CD8-positive, alpha-beta memory T cell (primary cell): ENCODE measurements at regions not wholly inside any gene's neighbourhood (a gene's known extent, or its start where the extent isn't known, plus 50 kb on each side); places are given as distances from the start of the nearest gene placed in this dataset.

Experiments
- CTCF ChIA-PET: fragments of 350-600 bp; sonication (Branson Sonifier 250); formaldehyde crosslinking; loops from one replicate; lab custom pipeline; 2021; ENCODE audit warnings: antibody characterized with exemption; lab: Charles Lee
- POLR2A ChIA-PET: fragments of 350-600 bp; sonication (Branson Sonifier 250); formaldehyde crosslinking; loops from one replicate; lab custom pipeline; 2021; ENCODE audit warnings: antibody characterized with exemption; lab: Charles Lee
- DNase-seq, 5 donors: peaks; one replicate each; pipeline versions ENCODE4 v3.0.0 to v3.0.0-alpha.2; 2020 to 2022; ENCODE audit warnings: mixed read lengths in 1 of 5
- H3K27ac ChIP-seq: one replicate; pipeline ENCODE4 v1.7.0; 2013; ENCODE audit warnings: low read depth, mild to moderate bottlenecking, low read length, moderate library complexity
- H3K27me3 ChIP-seq: 2 replicates; pipeline ENCODE4 v1.7.0; 2013; ENCODE audit warnings: low read length, mild to moderate bottlenecking; ENCODE audit not compliant: insufficient read depth, poor library complexity, severe bottlenecking
- H3K36me3 ChIP-seq: 2 replicates; pipeline ENCODE4 v1.7.0; 2013; ENCODE audit warnings: mild to moderate bottlenecking, low read length, moderate library complexity; ENCODE audit not compliant: insufficient read depth
- H3K4me1 ChIP-seq: 2 replicates; pipeline ENCODE4 v1.7.0; 2013; ENCODE audit warnings: mild to moderate bottlenecking, low read length, moderate library complexity; ENCODE audit not compliant: insufficient read depth
- H3K4me3 ChIP-seq: 2 replicates; pipeline ENCODE4 v1.7.0; 2013; ENCODE audit warnings: mild to moderate bottlenecking, low read length
- H3K9me3 ChIP-seq: 2 replicates; pipeline ENCODE4 v1.7.0; 2013; ENCODE audit warnings: mild to moderate bottlenecking, low read length
- H3K27ac Mint-ChIP-seq, 8 donors: one replicate each; pipeline ENCODE4 v1.8.0; 2020 to 2021; ENCODE audit warnings: mixed read lengths in 8 of 8, mild to moderate bottlenecking in 6 of 8, inconsistent platforms in 3 of 8, moderate library complexity in 3 of 8
- H3K27me3 Mint-ChIP-seq, 2 donors: one replicate each; pipeline ENCODE4 v1.8.0; 2020 to 2021; ENCODE audit warnings: mixed read lengths in 2 of 2, mild to moderate bottlenecking in 1 of 2, moderate library complexity in 1 of 2
- H3K36me3 Mint-ChIP-seq, 3 donors: one replicate each; pipeline ENCODE4 v1.8.0; 2020 to 2021; ENCODE audit warnings: mixed read lengths in 3 of 3, inconsistent platforms in 1 of 3, mild to moderate bottlenecking in 1 of 3
- H3K4me1 Mint-ChIP-seq, 3 donors: one replicate each; pipeline ENCODE4 v1.8.0; 2020 to 2021; ENCODE audit warnings: mixed read lengths in 3 of 3, inconsistent platforms in 1 of 3, mild to moderate bottlenecking in 1 of 3
- H3K4me3 Mint-ChIP-seq, 7 donors: one replicate each; pipeline ENCODE4 v1.8.0; 2020 to 2021; ENCODE audit warnings: mixed read lengths in 7 of 7, mild to moderate bottlenecking in 6 of 7, moderate library complexity in 4 of 7, inconsistent platforms in 2 of 7
- H3K9me3 Mint-ChIP-seq, 5 donors: one replicate each; pipeline ENCODE4 v1.8.0; 2020 to 2022; ENCODE audit warnings: mixed read lengths in 5 of 5, mild to moderate bottlenecking in 3 of 5, moderate library complexity in 2 of 5, inconsistent platforms in 1 of 5

DNA sequence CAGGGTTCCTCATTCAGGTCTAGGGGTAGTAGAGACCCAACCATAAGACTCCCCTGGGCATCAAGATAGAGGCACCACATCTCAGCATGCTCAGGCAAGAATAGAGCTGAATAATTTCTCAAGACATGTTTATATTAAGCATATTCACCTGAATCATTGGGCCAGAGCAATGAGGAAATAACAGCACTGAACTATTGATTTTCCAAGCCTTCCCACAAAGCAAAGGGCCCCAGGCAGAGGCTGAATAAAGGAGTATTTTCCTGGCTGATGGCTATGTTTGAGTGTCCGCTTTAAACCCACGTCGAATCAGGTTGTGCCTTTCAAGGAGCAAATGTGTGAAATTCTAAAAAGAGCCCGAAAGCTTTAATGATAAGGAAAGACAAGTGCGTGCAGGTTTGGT is 129.2 kb downstream of the HSD17B3 start:
- no peak overlapping the region for H3K4me3 Mint-ChIP-seq
- no peaks in the 10 kb centered on the region for H3K27me3 ChIP-seq
- no peaks in the 10 kb centered on the region for H3K36me3 ChIP-seq
- no peak overlapping the region for H3K27ac ChIP-seq
- no peak for DNase-seq
- no peaks in the 10 kb centered on the region for H3K4me1 Mint-ChIP-seq
- no peaks in the 10 kb centered on the region for H3K9me3 ChIP-seq
- POLR2A ChIA-PET, result no interaction called here
- H3K27ac Mint-ChIP-seq, result no peak overlapping the region
- no peaks in the 10 kb centered on the region for H3K9me3 Mint-ChIP-seq
- CTCF ChIA-PET, result no interaction called here
- H3K4me3 ChIP-seq, result no peak overlapping the region
- H3K36me3 Mint-ChIP-seq, result no peaks in the 10 kb centered on the region
- peaks cover 17 to 43% of the 10 kb centered on the region in 2 donors for H3K27me3 Mint-ChIP-seq
- H3K4me1 ChIP-seq, result no peaks in the 10 kb centered on the region

DNA sequence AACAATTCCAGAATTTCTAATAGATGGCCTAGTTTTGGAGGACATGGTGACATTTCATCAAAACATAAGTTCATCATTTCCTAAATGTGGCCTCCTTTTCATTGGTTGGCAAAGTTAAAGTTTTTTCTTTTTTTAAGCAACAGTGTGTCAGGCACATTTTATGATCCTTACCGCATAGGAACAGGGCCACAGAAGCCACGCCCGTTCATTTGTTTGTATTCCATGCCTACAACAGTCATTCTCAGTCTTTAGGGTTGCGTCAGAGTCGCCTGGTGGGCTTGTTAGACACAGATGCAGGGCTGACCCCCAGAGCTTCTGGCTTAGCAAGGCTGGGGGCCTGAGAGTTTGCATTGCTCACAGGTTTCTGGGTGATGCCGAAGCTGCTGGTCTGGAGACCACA is 130.2 kb downstream of the HSD17B3 start:
- H3K4me3 Mint-ChIP-seq, result no peak overlapping the region
- H3K36me3 ChIP-seq, result no peaks in the 10 kb centered on the region
- ChIA-PET POLR2A (no interaction called here), CTCF (no interaction called here)
- no peaks in the 10 kb centered on the region for H3K36me3 Mint-ChIP-seq
- H3K27ac ChIP-seq, result no peak overlapping the region
- H3K9me3 Mint-ChIP-seq, result no peaks in the 10 kb centered on the region
- H3K4me1 ChIP-seq, result no peaks in the 10 kb centered on the region
- H3K27me3 Mint-ChIP-seq, result peaks cover 12 to 38% of the 10 kb centered on the region in 2 donors
- H3K27me3 ChIP-seq, result no peaks in the 10 kb centered on the region
- H3K4me3 ChIP-seq, result no peak overlapping the region
- no peaks in the 10 kb centered on the region for H3K9me3 ChIP-seq
- H3K27ac Mint-ChIP-seq, result no peak overlapping the region
- no peak for DNase-seq
- no peaks in the 10 kb centered on the region for H3K4me1 Mint-ChIP-seq

DNA sequence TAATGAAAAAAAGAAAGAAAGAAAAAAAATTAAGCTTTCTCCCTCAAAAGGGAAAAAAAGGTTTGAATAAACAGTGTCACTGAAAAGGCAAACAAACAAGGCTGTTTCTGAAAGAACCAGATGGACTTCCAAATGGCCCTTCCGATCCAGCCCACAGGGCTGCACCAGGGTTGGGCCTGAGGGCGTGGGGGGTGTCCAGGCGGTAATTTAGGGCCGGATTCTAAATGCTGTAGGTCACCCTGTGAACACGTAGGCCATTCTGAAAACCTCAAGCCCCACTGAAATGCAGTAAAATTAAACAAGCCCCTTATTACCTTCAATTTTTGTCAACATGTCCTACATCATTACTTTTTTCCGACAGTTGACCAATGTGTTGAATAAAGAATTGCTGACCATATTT is 132.1 kb downstream of the HSD17B3 start:
- Mint-ChIP-seq H3K9me3 (no peaks in the 10 kb centered on the region), H3K27me3 (peaks cover 10 to 28% of the 10 kb centered on the region in 2 donors), H3K4me1 (no peaks in the 10 kb centered on the region), H3K27ac (no peak overlapping the region), H3K36me3 (no peaks in the 10 kb centered on the region), H3K4me3 (no peak overlapping the region)
- Histone ChIP-seq H3K27ac (no peak overlapping the region), H3K4me3 (no peak overlapping the region), H3K4me1 (no peaks in the 10 kb centered on the region), H3K27me3 (no peaks in the 10 kb centered on the region), H3K9me3 (no peaks in the 10 kb centered on the region), H3K36me3 (no peaks in the 10 kb centered on the region)
- CTCF ChIA-PET, result no interaction called here
- no peak for DNase-seq
- POLR2A ChIA-PET, result no interaction called here

DNA sequence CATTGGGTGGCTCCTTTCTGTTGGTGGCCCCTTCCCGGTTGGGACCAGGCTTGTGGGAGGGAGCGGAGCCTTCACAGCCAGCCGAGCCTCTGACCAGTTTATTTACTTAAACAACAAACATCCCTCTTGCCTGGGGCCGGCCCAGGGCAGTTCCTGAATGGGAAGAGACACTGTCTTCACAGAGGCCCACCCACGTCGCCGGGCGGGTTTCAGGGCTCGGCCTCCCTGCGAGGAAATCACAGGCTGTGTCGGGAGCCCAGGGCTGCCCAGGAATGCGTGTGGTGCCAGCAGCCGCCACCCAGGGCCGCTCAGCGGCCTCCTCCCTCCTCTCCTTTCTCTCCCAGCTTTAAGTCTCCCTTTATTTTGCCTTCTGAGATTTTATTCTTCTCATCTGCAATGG is 132.5 kb downstream of the HSD17B3 start:
- Mint-ChIP-seq H3K4me3 (no peak overlapping the region), H3K27me3 (peaks cover 10 to 28% of the 10 kb centered on the region in 2 donors), H3K4me1 (no peaks in the 10 kb centered on the region), H3K36me3 (no peaks in the 10 kb centered on the region), H3K9me3 (no peaks in the 10 kb centered on the region), H3K27ac (no peak overlapping the region)
- Histone ChIP-seq H3K27ac (no peak overlapping the region), H3K4me1 (no peaks in the 10 kb centered on the region), H3K9me3 (no peaks in the 10 kb centered on the region), H3K36me3 (no peaks in the 10 kb centered on the region), H3K27me3 (no peaks in the 10 kb centered on the region), H3K4me3 (no peak overlapping the region)
- DNase-seq, result no peak
- ChIA-PET POLR2A (no interaction called here), CTCF (no interaction called here)

DNA sequence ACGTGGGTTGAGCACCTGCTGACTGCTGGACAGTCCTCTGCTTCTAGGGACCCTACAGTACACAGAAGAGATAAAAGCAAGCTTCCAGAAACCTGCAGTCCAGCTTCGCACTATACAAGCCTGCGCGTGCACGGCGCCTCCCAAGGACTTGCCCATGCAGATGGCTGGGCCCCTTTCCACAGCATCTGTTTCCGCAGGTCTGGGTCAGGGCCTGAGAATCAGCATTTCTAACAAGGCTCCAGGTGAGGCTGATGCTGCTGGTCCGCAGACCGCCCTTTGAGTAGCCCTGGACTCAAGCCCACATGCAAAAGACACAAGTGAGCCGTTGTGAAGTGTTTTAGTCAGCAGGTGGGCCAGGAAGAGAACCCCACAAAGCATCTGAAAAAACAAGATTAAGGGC is 133.1 kb downstream of the HSD17B3 start:
- Mint-ChIP-seq H3K27me3 (peaks cover 12 to 28% of the 10 kb centered on the region in 2 donors), H3K27ac (no peak overlapping the region), H3K36me3 (no peaks in the 10 kb centered on the region), H3K4me3 (no peak overlapping the region), H3K4me1 (no peaks in the 10 kb centered on the region), H3K9me3 (no peaks in the 10 kb centered on the region)
- Histone ChIP-seq H3K9me3 (no peaks in the 10 kb centered on the region), H3K4me3 (no peak overlapping the region), H3K27ac (no peak overlapping the region), H3K27me3 (no peaks in the 10 kb centered on the region), H3K4me1 (no peaks in the 10 kb centered on the region), H3K36me3 (no peaks in the 10 kb centered on the region)
- ChIA-PET CTCF (no interaction called here), POLR2A (no interaction called here)
- DNase-seq, result no peak

DNA sequence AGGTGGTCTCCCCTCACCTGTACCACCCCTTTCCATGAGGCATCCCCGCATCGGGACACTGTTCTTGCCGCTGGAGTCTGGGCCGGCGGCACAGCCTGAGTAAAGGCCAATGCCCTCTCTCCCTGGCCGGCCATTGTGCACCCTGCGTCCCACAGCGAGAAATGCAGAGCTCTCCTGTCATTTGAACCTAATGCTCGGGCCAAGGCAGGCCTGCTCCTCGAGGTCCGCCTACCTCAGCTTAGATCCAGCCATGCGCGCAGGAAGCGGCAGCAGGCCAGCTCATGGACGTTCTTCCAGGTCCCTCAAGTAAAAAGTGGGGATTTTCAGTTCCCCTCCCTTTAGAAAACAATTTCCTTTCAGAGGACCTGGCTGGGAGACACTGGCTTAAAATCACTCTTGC is 135.0 kb downstream of the HSD17B3 start:
- Mint-ChIP-seq H3K27me3 (peaks cover 14 to 24% of the 10 kb centered on the region in 2 donors), H3K4me3 (no peak overlapping the region), H3K4me1 (no peaks in the 10 kb centered on the region), H3K9me3 (no peaks in the 10 kb centered on the region), H3K27ac (no peak overlapping the region), H3K36me3 (no peaks in the 10 kb centered on the region)
- Histone ChIP-seq H3K4me3 (no peak overlapping the region), H3K4me1 (no peaks in the 10 kb centered on the region), H3K9me3 (no peaks in the 10 kb centered on the region), H3K27ac (no peak overlapping the region), H3K27me3 (no peaks in the 10 kb centered on the region), H3K36me3 (no peaks in the 10 kb centered on the region)
- no peak for DNase-seq
- ChIA-PET POLR2A (no interaction called here), CTCF (no interaction called here)

DNA sequence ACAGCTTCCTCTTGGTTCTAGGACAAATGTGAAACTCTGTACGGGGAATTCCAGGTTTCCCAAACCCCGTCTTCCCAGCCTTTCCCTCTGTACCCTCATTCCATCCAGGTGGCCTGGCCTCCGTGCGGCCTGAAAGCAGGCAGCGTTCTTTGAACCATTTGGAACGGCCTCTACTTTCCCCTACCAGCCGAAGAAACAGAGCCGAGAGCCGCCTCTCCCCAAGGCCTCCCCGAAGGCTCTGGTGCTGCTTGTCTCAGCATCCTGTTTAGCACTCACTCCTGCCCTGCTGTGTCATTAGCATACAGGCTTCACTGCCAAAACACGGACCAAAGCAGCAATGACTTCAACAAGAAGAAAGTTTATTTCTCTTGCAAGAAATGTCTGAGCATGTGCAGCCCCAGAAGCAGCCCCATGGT is 137.7 kb downstream of the HSD17B3 start:
- H3K4me3 Mint-ChIP-seq, result no peak overlapping the region
- ChIA-PET CTCF (no interaction called here), POLR2A (no interaction called here)
- Histone ChIP-seq H3K9me3 (no peaks in the 10 kb centered on the region), H3K4me3 (no peak overlapping the region), H3K27me3 (no peaks in the 10 kb centered on the region), H3K36me3 (no peaks in the 10 kb centered on the region), H3K4me1 (no peaks in the 10 kb centered on the region), H3K27ac (no peak overlapping the region)
- H3K9me3 Mint-ChIP-seq, result no peaks in the 10 kb centered on the region
- no peaks in the 10 kb centered on the region for H3K36me3 Mint-ChIP-seq
- DNase-seq, result no peak
- H3K4me1 Mint-ChIP-seq, result peaks cover 0 to 4% (median 2%) of the 10 kb centered on the region in 3 donors
- peaks cover 9 to 12% of the 10 kb centered on the region in 2 donors for H3K27me3 Mint-ChIP-seq
- no peak overlapping the region for H3K27ac Mint-ChIP-seq

DNA sequence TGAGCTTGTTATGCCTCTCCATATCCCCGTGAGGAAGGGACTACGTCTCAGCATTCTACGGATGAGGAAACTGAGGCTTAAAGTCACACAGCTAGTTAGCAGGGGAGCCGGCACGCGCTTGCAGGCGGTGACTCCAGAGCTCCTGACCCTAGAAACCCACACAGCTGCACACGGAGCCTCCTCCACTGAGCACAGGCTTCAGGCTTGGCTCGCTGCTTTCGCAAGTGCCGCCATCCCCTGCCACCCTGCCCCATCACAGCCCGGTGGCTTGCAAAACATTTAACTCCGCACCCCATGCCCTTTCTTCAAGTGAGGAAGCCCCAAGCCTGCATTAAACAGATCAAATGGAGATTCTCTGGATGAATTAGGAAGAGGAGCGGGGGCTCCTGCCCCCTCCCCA is 138.3 kb downstream of the HSD17B3 start:
- H3K27me3 ChIP-seq, result no peaks in the 10 kb centered on the region
- Mint-ChIP-seq H3K4me3 (no peak overlapping the region), H3K4me1 (peaks cover 4 to 9% (median 8%) of the 10 kb centered on the region in 3 donors), H3K27ac (no peak overlapping the region), H3K36me3 (no peaks in the 10 kb centered on the region), H3K27me3 (peaks cover 9 to 12% of the 10 kb centered on the region in 2 donors), H3K9me3 (no peaks in the 10 kb centered on the region)
- H3K4me3 ChIP-seq, result no peak overlapping the region
- peaks cover 3% of the 10 kb centered on the region for H3K4me1 ChIP-seq
- H3K9me3 ChIP-seq, result no peaks in the 10 kb centered on the region
- no peak for DNase-seq
- H3K27ac ChIP-seq, result no peak overlapping the region
- POLR2A ChIA-PET, result no interaction called here
- no peaks in the 10 kb centered on the region for H3K36me3 ChIP-seq
- CTCF ChIA-PET, result no interaction called here

DNA sequence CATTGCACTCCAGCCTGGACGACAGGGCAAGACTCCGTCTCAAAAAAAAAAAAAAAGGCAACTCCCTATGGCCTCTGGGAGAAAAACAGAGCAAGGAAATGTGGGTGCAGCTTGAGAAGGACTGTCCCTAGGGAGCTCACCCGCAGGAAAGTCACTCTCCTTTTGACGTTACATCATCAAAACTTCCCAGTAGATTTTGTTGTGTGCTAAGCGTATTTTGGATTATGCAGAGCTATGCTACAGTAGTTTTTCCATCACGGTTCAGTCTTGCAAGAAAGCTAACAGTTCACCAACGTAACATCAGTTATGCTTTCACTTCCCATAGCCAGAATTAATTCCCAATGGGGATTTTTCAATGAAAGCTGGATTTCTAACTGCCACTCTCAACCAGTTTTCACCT is 138.8 kb downstream of the HSD17B3 start:
- Mint-ChIP-seq H3K36me3 (no peaks in the 10 kb centered on the region), H3K4me3 (no peak overlapping the region), H3K27ac (no peak overlapping the region), H3K4me1 (peaks cover 7 to 11% (median 11%) of the 10 kb centered on the region in 3 donors), H3K27me3 (peaks cover 7 to 8% of the 10 kb centered on the region in 2 donors), H3K9me3 (no peaks in the 10 kb centered on the region)
- ChIA-PET POLR2A (no interaction called here), CTCF (no interaction called here)
- no peaks in the 10 kb centered on the region for H3K9me3 ChIP-seq
- no peak overlapping the region for H3K27ac ChIP-seq
- H3K36me3 ChIP-seq, result no peaks in the 10 kb centered on the region
- peaks cover 7% of the 10 kb centered on the region for H3K4me1 ChIP-seq
- no peak for DNase-seq
- H3K4me3 ChIP-seq, result no peak overlapping the region
- H3K27me3 ChIP-seq, result no peaks in the 10 kb centered on the region
